ENCODE measurements at regions not wholly inside any gene's neighbourhood (a gene's known extent, or its start where the extent isn't known, plus 50 kb on each side); places are given as distances from the start of the nearest gene placed in this dataset.
A peak's percentile ranks its signal among the peaks of the same experiment; 100 is the strongest.

DNA sequence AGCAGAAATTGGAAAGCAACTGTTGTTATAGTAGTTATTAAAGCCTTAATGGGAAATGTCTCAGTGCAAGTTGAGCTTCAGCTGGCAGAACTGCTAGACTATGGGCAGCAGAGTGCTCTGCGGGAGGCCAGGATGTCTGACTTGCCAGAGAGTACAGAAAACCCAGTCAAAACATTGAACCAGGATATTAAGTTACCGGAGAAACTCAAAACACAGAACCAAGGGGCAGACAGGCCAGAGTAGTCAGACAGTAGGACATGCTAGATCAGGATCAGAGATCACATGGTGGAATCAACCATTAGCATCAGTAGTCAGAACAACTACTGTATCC lies 72.9 kb upstream of the TNIP3 start:
- Histone ChIP-seq H3K27me3 (ENCODE audit: control insufficient read depth, insufficient read depth, low read length) (no peaks in the 10 kb centered on the region), H3K36me3 (ENCODE audit: control insufficient read depth, insufficient read depth, low read length) (no peaks in the 10 kb centered on the region), H3K4me3 (ENCODE audit: low read depth, low read length) (no peak overlapping the region)
- DNase-seq (ENCODE audit: low read depth) (no peak), FAIRE-seq (no peak)
- TF ChIP-seq, protein P1, sequence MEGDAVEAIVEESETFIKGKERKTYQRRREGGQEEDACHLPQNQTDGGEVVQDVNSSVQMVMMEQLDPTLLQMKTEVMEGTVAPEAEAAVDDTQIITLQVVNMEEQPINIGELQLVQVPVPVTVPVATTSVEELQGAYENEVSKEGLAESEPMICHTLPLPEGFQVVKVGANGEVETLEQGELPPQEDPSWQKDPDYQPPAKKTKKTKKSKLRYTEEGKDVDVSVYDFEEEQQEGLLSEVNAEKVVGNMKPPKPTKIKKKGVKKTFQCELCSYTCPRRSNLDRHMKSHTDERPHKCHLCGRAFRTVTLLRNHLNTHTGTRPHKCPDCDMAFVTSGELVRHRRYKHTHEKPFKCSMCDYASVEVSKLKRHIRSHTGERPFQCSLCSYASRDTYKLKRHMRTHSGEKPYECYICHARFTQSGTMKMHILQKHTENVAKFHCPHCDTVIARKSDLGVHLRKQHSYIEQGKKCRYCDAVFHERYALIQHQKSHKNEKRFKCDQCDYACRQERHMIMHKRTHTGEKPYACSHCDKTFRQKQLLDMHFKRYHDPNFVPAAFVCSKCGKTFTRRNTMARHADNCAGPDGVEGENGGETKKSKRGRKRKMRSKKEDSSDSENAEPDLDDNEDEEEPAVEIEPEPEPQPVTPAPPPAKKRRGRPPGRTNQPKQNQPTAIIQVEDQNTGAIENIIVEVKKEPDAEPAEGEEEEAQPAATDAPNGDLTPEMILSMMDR (IDR thresholded peaks at IDR 0.05; ENCODE audit: insufficient read depth, low read length, severe bottlenecking): no peak

DNA sequence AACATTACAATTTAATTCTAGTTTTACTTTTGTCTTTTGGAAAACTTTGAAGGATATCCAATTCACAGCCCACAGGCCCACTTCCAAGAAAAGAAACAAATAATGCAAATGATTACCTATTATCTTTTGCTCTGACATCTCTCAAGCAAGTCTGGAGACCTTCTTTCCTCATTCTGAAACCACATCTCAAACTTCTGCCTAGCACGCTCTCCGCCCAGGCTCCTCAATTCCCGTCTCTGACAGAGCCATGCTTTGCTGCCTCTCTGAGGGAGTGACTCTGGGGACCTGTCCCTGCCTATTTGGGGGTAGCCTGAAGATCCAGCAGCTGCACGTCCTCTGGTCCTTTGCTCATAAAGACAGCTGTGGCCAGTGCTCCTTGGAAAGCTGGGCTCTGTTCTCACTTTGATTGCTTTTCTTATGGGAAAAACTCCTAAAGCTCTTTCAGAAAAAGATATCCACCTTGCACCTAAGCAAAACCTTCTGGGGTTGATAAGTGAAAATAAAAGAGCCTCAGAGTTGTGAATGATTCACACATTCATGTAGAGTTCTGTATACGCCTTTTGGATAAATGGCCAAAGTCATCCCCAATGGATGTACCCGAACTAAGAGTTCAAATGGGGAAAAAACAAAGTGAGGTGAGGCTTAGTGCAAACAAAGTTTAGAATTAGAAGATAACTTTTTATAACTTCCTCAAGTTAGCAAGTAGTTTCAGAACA lies 72.4 kb upstream of the TNIP3 start:
- DNase-seq (ENCODE audit: low read depth) (no peak), FAIRE-seq (no peak)
- Histone ChIP-seq H3K27me3 (ENCODE audit: control insufficient read depth, insufficient read depth, low read length) (no peaks in the 10 kb centered on the region), H3K4me3 (ENCODE audit: low read depth, low read length) (no peak overlapping the region), H3K36me3 (ENCODE audit: control insufficient read depth, insufficient read depth, low read length) (no peaks in the 10 kb centered on the region)
- TF ChIP-seq, protein P1 (IDR thresholded peaks at IDR 0.05; ENCODE audit: insufficient read depth, low read length, severe bottlenecking): no peak

DNA sequence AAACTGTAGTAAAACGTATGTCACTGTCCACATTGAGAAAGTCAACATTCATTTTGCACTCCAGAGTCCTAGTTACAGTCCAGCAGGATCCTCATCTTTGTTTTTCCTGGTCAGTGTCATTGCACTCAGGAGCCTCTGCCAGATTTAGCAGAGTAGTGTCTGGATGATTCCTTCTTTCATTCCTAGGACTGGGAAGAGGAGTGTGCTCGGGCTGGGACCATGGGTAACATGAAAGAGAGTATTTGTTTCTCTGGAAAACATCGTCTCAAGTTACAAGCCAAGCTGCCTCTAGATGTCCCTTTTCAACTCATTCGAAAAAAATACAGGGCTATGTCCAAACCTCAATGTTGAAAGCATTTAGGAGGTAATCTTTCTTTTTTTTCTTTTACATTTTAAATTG lies 69.9 kb upstream of the TNIP3 start:
- FAIRE-seq (no peak), DNase-seq (ENCODE audit: low read depth) (no peak)
- no peaks in the 10 kb centered on the region for H3K27me3 ChIP-seq (ENCODE audit: control insufficient read depth, insufficient read depth, low read length)
- no peak overlapping the region for H3K4me3 ChIP-seq (ENCODE audit: low read depth, low read length)
- H3K36me3 ChIP-seq (ENCODE audit: control insufficient read depth, insufficient read depth, low read length): no peaks in the 10 kb centered on the region
- TF ChIP-seq, protein P1 (IDR thresholded peaks at IDR 0.05; ENCODE audit: insufficient read depth, low read length, severe bottlenecking): no peak

DNA sequence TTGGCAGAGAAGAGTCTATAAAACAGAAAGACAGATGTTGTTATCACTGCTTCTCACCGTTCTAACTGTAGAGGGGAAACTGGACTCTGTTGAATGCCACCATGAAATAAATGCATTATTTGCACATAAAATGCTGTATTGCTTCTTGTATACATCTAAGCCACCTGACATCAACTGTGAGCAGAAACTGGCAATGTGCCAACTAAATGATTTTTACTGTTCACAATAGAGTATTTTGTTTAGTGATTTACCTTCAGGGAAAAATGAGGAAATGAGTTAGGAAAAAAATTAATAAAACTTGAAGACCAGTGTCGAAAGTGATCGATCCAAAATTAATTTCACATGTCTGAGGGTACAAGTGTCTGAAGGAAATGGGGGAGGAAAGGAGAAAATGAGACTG lies 65.9 kb upstream of the TNIP3 start:
- FAIRE-seq: no peak
- Histone ChIP-seq H3K36me3 (ENCODE audit: control insufficient read depth, insufficient read depth, low read length) (no peaks in the 10 kb centered on the region), H3K27me3 (ENCODE audit: control insufficient read depth, insufficient read depth, low read length) (no peaks in the 10 kb centered on the region), H3K4me3 (ENCODE audit: low read depth, low read length) (no peak overlapping the region)
- TF ChIP-seq, protein P1 (IDR thresholded peaks at IDR 0.05; ENCODE audit: insufficient read depth, low read length, severe bottlenecking): no peak
- DNase-seq (ENCODE audit: low read depth): no peak

DNA sequence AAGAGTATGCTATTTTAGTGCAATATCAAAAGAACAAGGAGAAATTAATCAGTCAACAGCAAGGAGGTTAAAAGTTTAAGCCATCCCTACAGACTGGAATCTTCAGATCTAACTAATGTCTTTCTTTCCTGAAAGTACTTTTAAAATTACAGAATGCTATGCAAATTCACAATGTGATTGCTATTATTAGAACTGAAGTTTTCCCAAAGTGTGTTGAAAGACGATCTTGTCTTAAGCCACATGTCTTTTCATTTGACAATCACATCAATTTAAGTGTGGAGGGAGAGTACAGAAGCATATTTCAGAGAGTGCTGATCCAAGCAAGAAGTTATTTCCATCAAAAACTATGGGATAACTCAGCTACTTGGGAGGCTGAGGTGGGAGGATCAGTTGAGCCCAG lies 64.7 kb upstream of the TNIP3 start:
- no peak overlapping the region for H3K4me3 ChIP-seq (ENCODE audit: low read depth, low read length)
- DNase-seq (ENCODE audit: low read depth): no peak
- no peaks in the 10 kb centered on the region for H3K36me3 ChIP-seq (ENCODE audit: control insufficient read depth, insufficient read depth, low read length)
- H3K27me3 ChIP-seq (ENCODE audit: control insufficient read depth, insufficient read depth, low read length): no peaks in the 10 kb centered on the region
- no peak for FAIRE-seq
- TF ChIP-seq, protein P1 (IDR thresholded peaks at IDR 0.05; ENCODE audit: insufficient read depth, low read length, severe bottlenecking): no peak

DNA sequence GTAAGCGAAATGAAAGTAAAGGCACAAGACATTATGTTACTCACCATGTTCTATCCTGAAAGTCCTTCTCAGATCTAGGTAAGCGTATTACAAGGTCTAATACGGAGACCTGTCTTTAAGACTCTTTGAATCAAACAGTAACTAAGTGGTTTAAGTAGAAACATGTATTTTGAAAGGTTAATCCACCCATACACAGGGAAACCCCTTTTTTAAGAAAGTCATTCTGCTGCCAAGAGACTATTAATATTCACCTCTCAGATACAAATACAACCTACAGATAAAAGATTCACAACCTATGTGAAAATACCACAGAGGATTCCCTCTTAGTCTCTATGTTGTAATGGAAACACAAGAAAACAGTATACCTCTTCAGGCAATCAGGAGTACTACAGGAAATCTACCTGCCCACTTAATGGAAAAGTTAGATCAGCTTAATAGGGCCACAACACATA lies 63.2 kb upstream of the TNIP3 start:
- no peaks in the 10 kb centered on the region for H3K27me3 ChIP-seq (ENCODE audit: control insufficient read depth, insufficient read depth, low read length)
- no peaks in the 10 kb centered on the region for H3K36me3 ChIP-seq (ENCODE audit: control insufficient read depth, insufficient read depth, low read length)
- DNase-seq (ENCODE audit: low read depth) (peak; percentile 13), FAIRE-seq (no peak)
- H3K4me3 ChIP-seq (ENCODE audit: low read depth, low read length): no peak overlapping the region
- TF ChIP-seq, protein P1 (IDR thresholded peaks at IDR 0.05; ENCODE audit: insufficient read depth, low read length, severe bottlenecking): no peak
